ENCODE measurements at regions not wholly inside any gene's neighbourhood (a gene's known extent, or its start where the extent isn't known, plus 50 kb on each side); places are given as distances from the start of the nearest gene placed in this dataset.
"Not testable (repeated sequence)": the region's sequence is repeated elsewhere in the genome, so short reads cannot be mapped to it uniquely, and the experiment has no call there.

GRCh38 chr13:78491978-78492377 lies 111.4 kb downstream of the POU4F1 start:
- no peaks in the 10 kb centered on the region; the same call in 1 of the 2 replicates for H3K27me3 ChIP-seq (replicated peaks; ENCODE audit: control insufficient read depth, insufficient read depth, low read length)
- no peak overlapping the region for H3K4me3 ChIP-seq (ENCODE audit: low read depth, low read length)
- Mint-ChIP-seq H3K4me1 (ENCODE audit: low read depth, unreplicated experiment) (no peaks in the 10 kb centered on the region), H3K27ac (ENCODE audit: unreplicated experiment) (no peak overlapping the region), H3K4me3 (ENCODE audit: unreplicated experiment) (no peak overlapping the region), H3K9me3 (ENCODE audit: unreplicated experiment) (peaks cover 12% of the 10 kb centered on the region), H3K36me3 (ENCODE audit: insufficient read depth, unreplicated experiment) (no peaks in the 10 kb centered on the region), H3K27me3 (ENCODE audit: insufficient read depth, unreplicated experiment) (peaks cover 8% of the 10 kb centered on the region)
- POLR2A ChIA-PET: no interaction called here
- no peaks in the 10 kb centered on the region for H3K4me1 ChIP-seq
- peaks cover 10% of the 10 kb centered on the region for H3K9me3 ChIP-seq
- DNase-seq: no peak
- TF ChIP-seq CTCF (IDR thresholded peaks at IDR 0.05; ENCODE audit: insufficient read depth in 1 of 2, low read depth in 1 of 2, low read length in 1 of 2, severe bottlenecking in 1 of 2, unreplicated experiment in 1 of 2): no peak
- no TSS peak for BruUV-seq (replicated peaks)
- no peaks in the 10 kb centered on the region for H3K36me3 ChIP-seq (ENCODE audit: control insufficient read depth, insufficient read depth, low read length)
- CTCF ChIA-PET: no interaction called here
- intact Hi-C loops (cut with micrococcal nuclease; ENCODE audit: unreplicated experiment): no loop called here

- not testable (repeated sequence) for H3K36me3 Mint-ChIP-seq (ENCODE audit: insufficient read depth, unreplicated experiment)
Observed at GRCh38 chr13:78490225-78490624, 113.1 kb downstream of the POU4F1 start.

GRCh38 chr13:78487707-78488106 lies 115.6 kb downstream of the POU4F1 start:
- H3K4me3 Mint-ChIP-seq (ENCODE audit: unreplicated experiment): no peak overlapping the region
- Histone ChIP-seq H3K4me1 (no peaks in the 10 kb centered on the region), H3K36me3 (ENCODE audit: control insufficient read depth, insufficient read depth, low read length) (no peaks in the 10 kb centered on the region), H3K4me3 (ENCODE audit: low read depth, low read length) (no peak overlapping the region), H3K27me3 (replicated peaks; ENCODE audit: control insufficient read depth, insufficient read depth, low read length) (no peaks in the 10 kb centered on the region), H3K9me3 (peaks cover 10% of the 10 kb centered on the region)
- ChIA-PET CTCF (interaction anchor here (0.6 kb wide), 1 partner anchor 118 kb away, joined by 3 read pairs; no protein-coding TSS in a partner anchor), POLR2A (no interaction called here)
- no peaks in the 10 kb centered on the region for H3K36me3 Mint-ChIP-seq (ENCODE audit: insufficient read depth, unreplicated experiment)
- peaks cover 10% of the 10 kb centered on the region for H3K9me3 Mint-ChIP-seq (ENCODE audit: unreplicated experiment)
- BruUV-seq (replicated peaks): no TSS peak
- intact Hi-C loops (cut with micrococcal nuclease; ENCODE audit: unreplicated experiment): no loop called here
- no peak for DNase-seq
- peaks cover 12% of the 10 kb centered on the region for H3K27me3 Mint-ChIP-seq (ENCODE audit: insufficient read depth, unreplicated experiment)
- H3K27ac Mint-ChIP-seq (ENCODE audit: unreplicated experiment): no peak overlapping the region
- H3K4me1 Mint-ChIP-seq (ENCODE audit: low read depth, unreplicated experiment): no peaks in the 10 kb centered on the region
- TF ChIP-seq CTCF (IDR thresholded peaks at IDR 0.05; ENCODE audit: insufficient read depth in 1 of 2, low read depth in 1 of 2, low read length in 1 of 2, severe bottlenecking in 1 of 2, unreplicated experiment in 1 of 2): no peak

More at GRCh38 chr13:78490225-78490624, 113.1 kb downstream of the POU4F1 start:
- H3K4me3 ChIP-seq (ENCODE audit: low read depth, low read length); H3K27me3 ChIP-seq (replicated peaks; ENCODE audit: control insufficient read depth, insufficient read depth, low read length); H3K9me3 ChIP-seq; BruUV-seq (replicated peaks); DNase-seq; H3K4me1 Mint-ChIP-seq (ENCODE audit: low read depth, unreplicated experiment); H3K36me3 ChIP-seq (ENCODE audit: control insufficient read depth, insufficient read depth, low read length); intact Hi-C loops (cut with micrococcal nuclease; ENCODE audit: unreplicated experiment); CTCF ChIA-PET; POLR2A ChIA-PET; H3K27ac Mint-ChIP-seq (ENCODE audit: unreplicated experiment); H3K4me3 Mint-ChIP-seq (ENCODE audit: unreplicated experiment); H3K4me1 ChIP-seq: not testable (repeated sequence)
- Mint-ChIP-seq H3K27me3 (ENCODE audit: insufficient read depth, unreplicated experiment) (peaks cover 12% of the 10 kb centered on the region), H3K9me3 (ENCODE audit: unreplicated experiment) (peaks cover 12% of the 10 kb centered on the region)

- no peak overlapping the region for H3K27ac Mint-ChIP-seq (ENCODE audit: unreplicated experiment)
- no peaks in the 10 kb centered on the region for H3K4me1 ChIP-seq
- no peak overlapping the region for H3K4me3 Mint-ChIP-seq (ENCODE audit: unreplicated experiment)
- no TSS peak for BruUV-seq (replicated peaks)
- ChIA-PET POLR2A (no interaction called here), CTCF (no interaction called here)
- intact Hi-C loops (cut with micrococcal nuclease; ENCODE audit: unreplicated experiment): no loop called here
- H3K36me3 Mint-ChIP-seq (ENCODE audit: insufficient read depth, unreplicated experiment): no peaks in the 10 kb centered on the region
- no peaks in the 10 kb centered on the region for H3K27me3 ChIP-seq (replicated peaks; ENCODE audit: control insufficient read depth, insufficient read depth, low read length)
- no peak for TF ChIP-seq CTCF (IDR thresholded peaks at IDR 0.05; ENCODE audit: insufficient read depth in 1 of 2, low read depth in 1 of 2, low read length in 1 of 2, severe bottlenecking in 1 of 2, unreplicated experiment in 1 of 2)
- no peaks in the 10 kb centered on the region for H3K9me3 Mint-ChIP-seq (ENCODE audit: unreplicated experiment)
- H3K27me3 Mint-ChIP-seq (ENCODE audit: insufficient read depth, unreplicated experiment): peaks cover 19% of the 10 kb centered on the region
- no peaks in the 10 kb centered on the region for H3K9me3 ChIP-seq
- H3K4me3 ChIP-seq (ENCODE audit: low read depth, low read length): no peak overlapping the region
- no peaks in the 10 kb centered on the region for H3K4me1 Mint-ChIP-seq (ENCODE audit: low read depth, unreplicated experiment)
- H3K36me3 ChIP-seq (ENCODE audit: control insufficient read depth, insufficient read depth, low read length): no peaks in the 10 kb centered on the region
- DNase-seq: no peak
Observed at GRCh38 chr13:78485803-78486202, 117.5 kb downstream of the POU4F1 start.
